Mucosa of descending colon (tissue), 3 donors: ENCODE measurements at regions not wholly inside any gene's neighbourhood (a gene's known extent, or its start where the extent isn't known, plus 50 kb on each side); places are given as distances from the start of the nearest gene placed in this dataset.

Source experiments
- ATAC-seq: fragments of 200-7000 bp; cut with Tn5 transposase; one replicate; pipeline ENCODE4 v1.9.1; 2020; ENCODE audit warnings: mild to moderate bottlenecking, moderate library complexity
- DNase-seq, 3 donors: peaks; one replicate each; pipeline ENCODE4 v3.0.0-alpha.2; 2020
- H3K36me3 ChIP-seq: fragments of 200-600 bp; one replicate; pipeline ENCODE4 v1.8.0; 2021; ENCODE audit warnings: low read depth, mild to moderate bottlenecking
- H3K4me1 ChIP-seq: fragments of 200-600 bp; one replicate; pipeline ENCODE4 v1.8.0; 2021; ENCODE audit warnings: low read depth, mild to moderate bottlenecking
- H3K4me3 ChIP-seq: fragments of 200-600 bp; one replicate; pipeline ENCODE4 v1.8.0; 2021; ENCODE audit warnings: mild to moderate bottlenecking
- H3K9me3 ChIP-seq: fragments of 200-600 bp; one replicate; pipeline ENCODE4 v1.8.0; 2021; ENCODE audit warnings: mild to moderate bottlenecking
- CTCF ChIP-seq: fragments of 200-600 bp; IDR thresholded peaks from one replicate; pipeline ENCODE4 v1.8.0; 2022; ENCODE audit warnings: antibody characterized with exemption, mild to moderate bottlenecking
- intact Hi-C, 2 donors: fragments of 100-400 bp; cut with DNase I in 1 of 2; cut with micrococcal nuclease in 1 of 2; formaldehyde crosslinking; loops; one replicate each; pipeline versions ENCODE4 v1.11.0 to v1.11.1; 2022; cut with DNase I, micrococcal nuclease
- donor health status: DM: no; HTN: no; CAD: no; lungs with moderate emphysema.
- donor health status: DM: no; HTN: no; CAD: no.
- donor health status: DM: no; HTN: yes; CAD: no.

- Histone ChIP-seq H3K4me3 (no peak overlapping the region), H3K4me1 (no peaks in the 10 kb centered on the region), H3K9me3 (no peaks in the 10 kb centered on the region), H3K36me3 (no peaks in the 10 kb centered on the region)
- no peak for DNase-seq
- no peak for TF ChIP-seq CTCF
- intact Hi-C loops = no loop called here
- ATAC-seq = no peak
Observed at GRCh38 chr10:113305871-113306270, 247.0 kb upstream of the HABP2 start.

GRCh38 chr10:113309791-113310190 lies 243.1 kb upstream of the HABP2 start:
- H3K4me1 ChIP-seq = no peaks in the 10 kb centered on the region
- H3K4me3 ChIP-seq = no peak overlapping the region
- TF ChIP-seq CTCF = no peak
- intact Hi-C loops = no loop called here
- no peak for ATAC-seq
- DNase-seq = no peak
- no peaks in the 10 kb centered on the region for H3K9me3 ChIP-seq
- H3K36me3 ChIP-seq = no peaks in the 10 kb centered on the region

- intact Hi-C loops = no loop called here
- DNase-seq (no peak), ATAC-seq (no peak)
- H3K4me3 ChIP-seq = no peak overlapping the region
- H3K36me3 ChIP-seq = no peaks in the 10 kb centered on the region
- no peak for TF ChIP-seq CTCF
- no peaks in the 10 kb centered on the region for H3K9me3 ChIP-seq
- no peaks in the 10 kb centered on the region for H3K4me1 ChIP-seq
Observed at GRCh38 chr10:113310347-113310746, 242.5 kb upstream of the HABP2 start.

- DNase-seq (no peak), ATAC-seq (no peak)
- intact Hi-C loops = no loop called here
- Histone ChIP-seq H3K9me3 (no peaks in the 10 kb centered on the region), H3K36me3 (no peaks in the 10 kb centered on the region), H3K4me1 (no peaks in the 10 kb centered on the region), H3K4me3 (no peak overlapping the region)
- no peak for TF ChIP-seq CTCF
Observed at GRCh38 chr10:113313048-113313602, 239.7 kb upstream of the HABP2 start.

GRCh38 chr10:113313722-113314121 lies 239.1 kb upstream of the HABP2 start:
- no peak for TF ChIP-seq CTCF
- ATAC-seq (no peak), DNase-seq (no peak)
- H3K4me3 ChIP-seq = no peak overlapping the region
- intact Hi-C loops = no loop called here
- H3K36me3 ChIP-seq = no peaks in the 10 kb centered on the region
- no peaks in the 10 kb centered on the region for H3K4me1 ChIP-seq
- no peaks in the 10 kb centered on the region for H3K9me3 ChIP-seq

GRCh38 chr10:113316506-113316905 lies 236.3 kb upstream of the HABP2 start:
- Histone ChIP-seq H3K9me3 (no peaks in the 10 kb centered on the region), H3K4me3 (no peak overlapping the region), H3K36me3 (no peaks in the 10 kb centered on the region), H3K4me1 (no peaks in the 10 kb centered on the region)
- no peak for TF ChIP-seq CTCF
- DNase-seq (no peak), ATAC-seq (no peak)
- intact Hi-C loops = no loop called here
